Fibroblast of skin of left quadriceps (primary cell): ENCODE measurements at regions not wholly inside any gene's neighbourhood (a gene's known extent, or its start where the extent isn't known, plus 50 kb on each side); places are given as distances from the start of the nearest gene placed in this dataset.
A peak's percentile ranks its signal among the peaks of the same experiment; 100 is the strongest.
"Not testable (repeated sequence)": the region's sequence is repeated elsewhere in the genome, so short reads cannot be mapped to it uniquely, and the experiment has no call there.

Experiments
- DNase-seq, 2 experiments: peaks; one replicate each; pipeline ENCODE4 v3.0.0-alpha.2; 2013; ENCODE audit warnings: low read depth in 2 of 2

DNA sequence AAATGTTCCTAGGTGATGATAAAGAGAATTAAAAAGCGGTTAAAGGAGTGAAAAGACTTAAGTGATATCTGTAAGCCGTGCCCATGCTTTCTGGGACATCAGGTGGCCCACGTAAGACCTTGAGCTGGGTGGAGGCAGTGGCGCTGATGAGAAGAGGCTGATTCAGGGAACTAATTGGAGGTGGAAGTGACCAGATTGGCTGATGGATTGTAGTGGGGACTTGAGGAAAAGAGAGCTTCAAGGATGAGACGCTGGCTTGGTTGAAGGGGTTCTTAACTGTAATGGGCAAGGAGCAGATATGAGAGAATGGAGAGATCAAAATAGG, 69.1 kb upstream of the EP300 start:
- DNase-seq: no peak

DNA sequence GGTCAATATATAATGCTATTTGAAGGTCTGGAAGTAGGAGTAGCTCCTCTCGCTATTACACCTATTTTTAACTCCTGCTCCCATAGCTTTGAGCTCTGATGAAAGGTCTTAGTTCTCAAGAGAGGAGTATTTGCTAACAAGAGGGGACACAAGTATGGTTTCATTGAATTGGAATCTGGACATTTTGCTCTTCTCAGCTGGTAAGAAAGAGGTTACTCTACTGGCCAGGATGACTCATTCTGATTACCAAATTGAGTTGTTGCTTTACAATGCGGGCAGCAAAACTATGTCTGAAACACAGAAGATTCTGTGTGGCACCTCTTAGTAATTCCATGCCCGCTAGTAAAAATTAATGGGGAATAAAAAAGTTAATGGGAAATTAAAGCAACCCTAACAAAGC, 63.6 kb upstream of the EP300 start:
- peak in 1 of 2 experiments; percentile 52 for DNase-seq

DNA sequence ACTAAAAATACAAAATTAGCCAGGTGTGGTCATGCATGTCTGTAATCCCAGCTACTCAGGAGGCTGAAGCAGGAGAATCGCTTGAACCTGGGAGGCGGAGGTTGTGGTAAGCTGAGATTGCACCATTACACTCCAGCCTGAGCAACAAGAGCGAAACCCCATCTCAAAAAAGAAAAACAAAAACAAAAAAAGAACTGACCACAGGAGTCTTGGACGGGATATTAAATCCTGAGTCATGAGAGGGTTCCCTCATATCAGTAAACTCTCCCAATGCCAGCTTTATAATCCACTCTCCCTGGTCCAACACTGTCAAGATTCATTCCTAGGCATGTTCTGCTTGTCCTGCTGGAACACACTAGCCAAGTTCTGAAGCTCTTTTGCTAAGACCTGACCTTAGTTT, 61.5 kb upstream of the EP300 start:
- DNase-seq: no peak

GRCh38 chr22:41034706-41035105, 57.7 kb upstream of the EP300 start:
- DNase-seq: no peak

DNA sequence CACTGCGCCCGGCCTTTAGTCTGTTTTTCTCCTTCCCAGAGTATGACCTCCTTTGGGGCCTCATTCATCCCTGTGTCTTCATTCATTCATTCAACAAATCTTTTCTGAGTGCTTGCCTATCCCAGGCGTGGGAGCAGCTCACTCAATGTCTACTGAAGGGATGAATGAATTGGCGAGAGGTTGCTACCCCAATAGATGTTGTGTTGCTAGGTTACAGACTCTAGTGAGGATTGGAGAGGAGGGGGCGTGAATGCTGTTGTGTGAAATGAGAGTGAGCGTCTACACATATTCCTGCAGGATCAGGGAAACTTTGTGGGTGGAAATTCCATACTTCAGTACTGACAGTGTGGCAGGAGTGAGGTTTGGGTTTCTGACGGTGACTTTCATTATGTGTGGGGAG, 55.5 kb upstream of the EP300 start:
- DNase-seq: no peak

GRCh38 chr22:41038732-41039131, 53.7 kb upstream of the EP300 start:
- no peak for DNase-seq

DNA sequence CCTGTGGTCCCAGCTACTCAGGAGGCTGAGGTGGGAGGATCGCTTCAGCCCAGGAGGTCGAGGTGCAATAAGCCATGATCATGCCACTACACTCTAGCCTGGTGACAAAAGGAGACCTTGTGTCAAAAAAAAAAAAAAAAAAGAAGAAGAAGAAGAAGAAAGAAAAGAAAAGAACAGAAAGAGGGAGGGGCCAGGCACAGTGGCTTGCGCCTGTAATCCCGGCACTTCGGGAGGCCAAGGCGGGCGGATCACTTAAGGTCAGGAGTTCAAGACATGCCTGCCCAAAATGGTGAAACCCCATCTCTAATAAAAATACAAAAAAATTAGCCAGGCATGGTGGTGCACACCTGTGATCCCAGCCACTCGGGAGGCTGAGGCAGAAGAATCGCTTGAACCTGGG, 52.8 kb upstream of the EP300 start:
- DNase-seq: not testable (repeated sequence)

- no peak for DNase-seq
Observed at GRCh38 chr22:41040483-41040882, 51.9 kb upstream of the EP300 start.

DNA sequence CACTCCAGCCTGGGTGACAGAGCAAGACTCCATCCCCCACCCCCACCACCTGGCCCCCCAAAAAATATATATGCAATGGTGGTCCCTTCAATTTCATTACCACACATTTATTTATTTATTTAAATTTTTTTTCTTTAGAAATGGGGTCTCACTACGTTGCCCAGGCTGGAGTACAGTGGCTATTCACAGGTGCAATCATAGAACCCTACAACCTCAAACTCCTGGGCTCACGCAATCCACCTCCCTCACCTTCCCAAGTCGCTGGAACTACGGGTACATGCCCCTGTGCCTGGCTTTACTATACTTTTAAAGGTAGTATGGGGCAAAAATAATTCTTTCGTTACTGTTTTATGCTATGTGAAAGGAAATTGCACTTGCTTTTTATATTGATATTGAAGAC, 50.9 kb upstream of the EP300 start:
- DNase-seq: no peak
